T-helper 2 cell treated with Interferon-gamma antibody and Interleukin-4, amounts not matched to agents 100 ng/mL and 5 ng/mL, for 36 hours (primary cell): ENCODE measurements at regions not wholly inside any gene's neighbourhood (a gene's known extent, or its start where the extent isn't known, plus 50 kb on each side); places are given as distances from the start of the nearest gene placed in this dataset.
"Not testable (repeated sequence)": the region's sequence is repeated elsewhere in the genome, so short reads cannot be mapped to it uniquely, and the experiment has no call there.

Experiments used
- intact Hi-C: fragments of 100-400 bp; cut with micrococcal nuclease; formaldehyde crosslinking; loops from one replicate; pipeline ENCODE4 v1.15.1; 2023

- intact Hi-C loops = no loop called here
Observed at GRCh38 chr4:122100508-122100907, 51.6 kb upstream of the BLTP1 start.

DNA sequence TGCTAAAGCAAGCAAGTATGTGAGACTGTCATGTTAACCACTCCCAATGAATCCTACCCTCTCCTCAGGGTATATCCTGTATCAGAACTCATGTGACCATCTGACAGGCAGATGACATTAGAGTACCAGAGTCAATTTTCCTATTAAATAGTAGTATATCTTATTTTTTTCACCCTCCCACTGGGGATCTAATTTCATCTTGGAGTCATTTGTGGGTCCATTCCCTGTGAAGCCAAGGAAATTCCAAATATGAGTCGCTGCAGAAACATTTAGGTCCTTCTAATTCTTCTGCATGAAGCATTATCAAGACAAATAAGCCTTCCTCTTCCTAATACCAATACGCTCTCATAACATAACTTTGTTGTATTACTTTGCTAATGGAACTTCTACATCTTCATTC lies 52.2 kb upstream of the BLTP1 start:
- intact Hi-C loops = no loop called here

GRCh38 chr4:122091836-122092405 lies 60.2 kb upstream of the BLTP1 start:
- intact Hi-C loops = no loop called here

DNA sequence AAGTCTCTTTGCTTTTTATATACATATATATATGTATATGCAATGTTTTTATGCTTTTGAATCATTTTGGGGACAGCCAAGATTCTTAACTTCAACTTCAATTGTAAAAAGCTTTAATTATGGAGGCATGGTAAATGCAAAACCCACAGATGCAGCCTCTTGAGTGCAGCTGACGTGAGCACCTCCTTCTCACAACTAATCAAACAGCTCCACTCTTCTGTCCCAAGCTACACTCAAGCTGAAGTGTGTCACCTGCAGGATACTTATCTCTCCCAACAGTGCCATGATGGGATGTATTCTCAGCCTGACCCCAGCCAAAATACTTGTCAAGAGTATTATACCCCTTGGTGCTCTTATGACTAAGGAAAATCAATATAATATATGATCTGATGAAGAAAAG lies 60.7 kb upstream of the BLTP1 start:
- intact Hi-C loops = no loop called here

- intact Hi-C loops = no loop called here
Observed at GRCh38 chr4:122090989-122091388, 61.1 kb upstream of the BLTP1 start.

- intact Hi-C loops = no loop called here
Observed at GRCh38 chr4:122086338-122087065, 65.6 kb upstream of the BLTP1 start.

DNA sequence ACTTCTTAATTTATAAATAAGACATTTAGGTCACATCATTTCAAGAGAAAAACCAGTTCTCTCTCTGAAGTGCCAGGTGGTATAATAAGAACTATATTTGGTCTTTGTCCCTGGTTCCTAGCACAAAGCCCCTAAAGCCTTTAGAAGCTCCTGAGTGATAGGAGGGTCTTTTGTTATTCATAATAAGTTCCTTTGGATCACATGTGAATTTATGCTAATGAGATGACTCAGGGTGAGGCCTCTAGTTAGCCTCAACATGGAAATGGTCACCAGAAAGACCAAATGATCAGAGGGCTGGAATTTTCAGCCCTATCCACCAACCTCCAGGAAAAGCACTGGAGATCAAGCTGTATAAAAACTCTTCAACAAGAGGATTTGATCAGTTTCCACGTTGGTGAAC lies 68.1 kb upstream of the BLTP1 start:
- intact Hi-C loops = no loop called here

GRCh38 chr4:122083351-122083750 lies 68.8 kb upstream of the BLTP1 start:
- intact Hi-C loops = no loop called here

DNA sequence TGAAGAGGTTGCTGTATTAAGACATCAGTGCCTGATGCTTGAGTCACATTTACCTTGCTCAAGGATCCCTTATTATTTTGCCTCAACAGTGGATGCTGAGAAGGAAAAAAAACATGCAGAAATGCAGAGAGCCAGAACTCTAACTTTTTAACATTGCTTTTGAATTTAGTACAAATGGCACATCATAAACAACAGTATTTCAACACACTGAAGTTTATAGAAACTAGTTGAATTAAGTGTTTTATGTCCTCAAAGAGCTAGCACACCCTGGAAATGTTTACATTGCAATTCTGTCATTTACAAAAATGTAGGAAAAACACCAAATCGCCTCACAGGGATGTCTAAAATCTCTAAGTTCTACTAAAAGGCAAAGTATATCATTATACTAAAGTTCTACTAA lies 69.5 kb upstream of the BLTP1 start:
- intact Hi-C loops = no loop called here

- intact Hi-C loops = not testable (repeated sequence)
Observed at GRCh38 chr4:122077653-122078052, 74.5 kb upstream of the BLTP1 start.

DNA sequence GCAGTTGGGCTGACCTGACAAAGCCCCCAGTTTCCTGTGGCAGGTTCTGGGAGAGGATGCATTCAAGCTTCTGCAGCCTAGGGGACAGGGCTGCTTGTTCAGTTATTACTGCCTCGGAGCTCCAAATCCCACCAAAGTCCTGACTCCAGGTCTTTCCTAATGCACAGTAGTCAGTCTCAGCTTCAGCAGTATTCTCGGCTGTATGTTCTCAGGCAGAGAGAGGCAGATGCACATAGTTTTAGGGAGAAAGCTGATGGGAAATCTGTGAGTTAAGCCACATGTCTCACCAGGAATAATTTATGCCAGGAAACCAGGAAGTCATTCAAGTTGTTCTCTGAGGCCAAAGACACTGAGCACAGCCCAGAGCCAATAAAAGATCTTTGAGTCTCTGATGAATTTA lies 75.3 kb upstream of the BLTP1 start:
- intact Hi-C loops = not testable (repeated sequence)

DNA sequence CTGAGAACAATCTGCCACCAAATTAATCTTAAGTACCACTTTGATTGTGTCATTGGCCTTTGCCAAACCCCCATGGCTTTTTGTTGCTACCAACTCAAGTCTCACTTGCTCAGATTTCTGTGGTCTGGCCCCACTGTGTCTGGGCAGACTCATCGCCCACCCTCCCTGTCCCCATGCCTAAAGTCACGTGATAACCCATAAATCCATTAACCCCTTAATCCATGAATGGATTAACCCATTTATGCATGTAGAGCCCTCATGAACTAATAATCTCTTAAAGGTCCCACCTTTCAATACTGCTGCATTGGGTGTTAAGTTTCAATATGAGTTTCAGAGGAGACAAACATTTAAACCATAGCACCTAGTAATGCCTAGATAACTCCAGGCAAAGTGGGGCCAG lies 78.5 kb upstream of the BLTP1 start:
- intact Hi-C loops = no loop called here

- intact Hi-C loops = no loop called here
Observed at GRCh38 chr4:122065915-122066314, 86.2 kb upstream of the BLTP1 start.

GRCh38 chr4:122065149-122065548 lies 87.0 kb upstream of the BLTP1 start:
- intact Hi-C loops = no loop called here

DNA sequence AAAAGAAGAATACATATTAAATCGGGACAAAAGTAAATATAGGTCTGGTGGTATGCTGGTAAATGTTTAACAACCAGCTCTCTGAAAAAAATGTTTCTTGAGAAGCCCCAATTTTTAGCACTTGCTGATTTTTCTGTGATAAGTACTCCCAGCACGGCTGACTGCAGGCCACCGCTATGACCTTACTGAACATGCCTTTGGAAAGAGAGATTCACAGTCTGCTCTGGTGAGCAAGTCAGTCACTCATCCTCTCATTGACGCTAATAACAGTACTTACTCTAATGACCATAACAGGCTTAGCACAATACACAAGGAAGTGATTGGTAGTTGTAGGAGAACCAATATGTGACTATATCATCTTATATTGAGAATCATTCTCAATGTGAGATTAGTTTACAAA lies 98.9 kb upstream of the BLTP1 start:
- intact Hi-C loops = no loop called here

- intact Hi-C loops = no loop called here
Observed at GRCh38 chr4:122052677-122053076, 99.5 kb upstream of the BLTP1 start.

- intact Hi-C loops = no loop called here
Observed at GRCh38 chr4:122050841-122051240, 99.0 kb upstream of the TRPC3 start.

GRCh38 chr4:122047456-122048425 lies 95.9 kb upstream of the TRPC3 start:
- intact Hi-C loops = no loop called here

DNA sequence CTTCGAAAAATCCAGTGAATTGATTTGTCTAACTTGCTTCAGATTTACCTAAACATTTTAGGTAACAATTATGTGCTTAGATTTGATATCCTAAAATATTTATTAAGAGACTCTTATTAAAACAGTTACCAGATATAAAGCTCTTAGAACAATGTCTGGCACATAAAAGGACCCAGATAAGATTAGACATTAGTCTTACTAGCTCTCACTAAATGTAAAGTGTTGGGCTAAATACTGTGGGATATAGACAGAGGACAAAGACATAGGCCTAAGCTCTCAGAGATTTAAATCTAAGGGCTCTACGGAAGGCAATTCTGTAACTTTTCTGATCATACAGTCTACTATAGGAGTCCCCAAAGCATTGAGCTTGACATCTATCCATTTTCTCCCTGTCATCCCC lies 94.4 kb upstream of the TRPC3 start:
- intact Hi-C loops = no loop called here

GRCh38 chr4:122045533-122045932 lies 93.7 kb upstream of the TRPC3 start:
- intact Hi-C loops = no loop called here

- intact Hi-C loops = no loop called here
Observed at GRCh38 chr4:122044501-122044900, 92.6 kb upstream of the TRPC3 start.

DNA sequence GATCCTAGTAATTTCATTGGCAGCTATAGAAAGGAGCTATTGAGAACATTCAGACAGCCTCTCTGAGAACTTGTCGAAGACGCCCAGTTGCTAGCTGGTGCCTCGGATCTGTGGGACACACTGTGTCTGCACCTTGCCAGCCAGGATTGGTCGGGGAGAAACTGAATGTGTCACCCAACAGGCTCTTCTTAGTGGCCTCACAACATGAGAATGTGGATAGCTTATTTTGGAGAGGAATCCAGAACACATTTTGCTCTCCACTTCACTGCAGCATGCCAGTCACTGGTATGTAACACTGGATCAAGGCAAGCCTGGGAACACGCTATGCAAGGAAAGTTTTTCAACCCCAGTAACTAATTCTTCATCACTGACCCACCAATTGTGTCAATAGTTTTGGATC lies 89.5 kb upstream of the TRPC3 start:
- intact Hi-C loops = no loop called here
